HCT116 (cell line): ENCODE measurements at regions not wholly inside any gene's neighbourhood (a gene's known extent, or its start where the extent isn't known, plus 50 kb on each side); places are given as distances from the start of the nearest gene placed in this dataset.

Experiments used
- ATAC-seq: fragments of 200-7000 bp; cut with Tn5 transposase; 2 replicates; pipeline ENCODE4 v1.9.1; 2020; ENCODE audit warnings: mild to moderate bottlenecking, moderate library complexity
- BruUV-seq: library from RNA; stranded (reverse); fragments of 400-500 nt; replicated peaks from 2 replicates; lab custom pipeline; 2021; lab: Mats Ljungman, UMichigan
- CTCF ChIA-PET: fragments of 300-600 bp; sonication (Branson Sonifier 250); formaldehyde crosslinking; loops from one replicate; lab custom pipeline; 2021; ENCODE audit warnings: antibody characterized with exemption; lab: Charles Lee
- POLR2A ChIA-PET: fragments of 300-600, 350-600 bp; sonication (Branson Sonifier 250); formaldehyde crosslinking; loops from one replicate; lab custom pipeline; 2021; ENCODE audit warnings: antibody characterized with exemption; lab: Charles Lee
- RAD21 ChIA-PET, 2 experiments: fragments of 300-600 bp; sonication (Branson Sonifier 250); formaldehyde crosslinking; loops; one replicate each; lab custom pipeline; 2023; ENCODE audit warnings: low total read pairs in 2 of 2; ENCODE audit not compliant: uncharacterized antibody in 2 of 2, unreplicated experiment in 2 of 2, low non-redundant PET in 1 of 2; lab: Charles Lee
- DNase-seq: peaks from one replicate; pipeline ENCODE4 v3.0.0-alpha.2; 2010; ENCODE audit warnings: low read depth, low spot score
- H2AFZ ChIP-seq: fragments of 200-600 bp; shearing (Covaris generic), sonication (generic); 2 replicates; pipeline ENCODE4 v1.6.1; 2017; ENCODE audit warnings: low read depth, mixed run types, mixed read lengths, antibody characterized with exemption, low read length; ENCODE audit not compliant: poor library complexity, severe bottlenecking
- H3K27ac ChIP-seq: 2 replicates; pipeline ENCODE4 v1.5.1; 2012; ENCODE audit warnings: low read depth, low read length
- H3K27me3 ChIP-seq: fragments of 200-600 bp; sonication (generic); 2 replicates; pipeline ENCODE4 v1.6.1; 2016; ENCODE audit warnings: mixed run types, low read length, mixed read lengths; ENCODE audit not compliant: insufficient read depth
- H3K36me3 ChIP-seq, 2 experiments: fragments of 200-500 bp in 1 of 2; fragments of 200-600 bp in 1 of 2; sonication (Bioruptor generic) in 1 of 2; sonication (generic) in 1 of 2; 2 replicates each; pipeline versions ENCODE4 v1.5.1 to v1.6.1; 2014 to 2016; ENCODE audit warnings: low read length in 2 of 2, inconsistent platforms in 1 of 2, mixed read lengths in 1 of 2, mixed run types in 1 of 2; ENCODE audit not compliant: insufficient read depth in 2 of 2, control insufficient read depth in 1 of 2
- H3K4me1 ChIP-seq, 2 experiments: fragments of 200-600 bp in 1 of 2; sonication (generic) in 1 of 2; 2 replicates each; pipeline versions ENCODE4 v1.5.1 to v1.6.1; 2012 to 2017; ENCODE audit warnings: low read length in 2 of 2, inconsistent platforms in 1 of 2, mild to moderate bottlenecking in 1 of 2, mixed read lengths in 1 of 2, mixed run types in 1 of 2, moderate library complexity in 1 of 2; ENCODE audit not compliant: insufficient read depth in 2 of 2, control insufficient read depth in 1 of 2
- H3K4me2 ChIP-seq: fragments of 200-600 bp; sonication (generic); 2 replicates; pipeline ENCODE4 v1.6.1; 2017; ENCODE audit warnings: mixed run types, low read length, mixed read lengths
- H3K4me3 ChIP-seq, 2 experiments: fragments of 200-600 bp in 1 of 2; sonication (generic) in 1 of 2; replicated peaks in 1 of 2; 2 replicates each; pipeline ENCODE4 v1.5.1; 2011 to 2016; ENCODE audit warnings: low read length in 2 of 2, control low read depth in 1 of 2, low read depth in 1 of 2, mild to moderate bottlenecking in 1 of 2, mixed read lengths in 1 of 2, mixed run types in 1 of 2
- H3K79me2 ChIP-seq: fragments of 200-600 bp; sonication (generic); 2 replicates; pipeline ENCODE4 v1.6.1; 2017; ENCODE audit warnings: mild to moderate bottlenecking, mixed run types, low read length, moderate library complexity, mixed read lengths; ENCODE audit not compliant: insufficient read depth
- H3K9ac ChIP-seq: fragments of 200-600 bp; sonication (generic); 2 replicates; pipeline ENCODE4 v1.6.1; 2016; ENCODE audit warnings: low read length, mixed read lengths
- H3K9me2 ChIP-seq: fragments of 200-600 bp; sonication (generic), shearing (Covaris generic); 2 replicates; pipeline ENCODE4 v1.6.1; 2017; ENCODE audit warnings: mixed run types, mild to moderate bottlenecking, moderate library complexity; ENCODE audit not compliant: insufficient read depth
- H3K9me3 ChIP-seq, 2 experiments: fragments of 200-500 bp in 1 of 2; fragments of 200-600 bp in 1 of 2; sonication (Bioruptor generic) in 1 of 2; sonication (generic) in 1 of 2; 2 replicates each; pipeline ENCODE4 v1.6.1; 2014 to 2017; ENCODE audit warnings: low read length in 2 of 2, mixed read lengths in 2 of 2, inconsistent platforms in 1 of 2, low read depth in 1 of 2, mild to moderate bottlenecking in 1 of 2, mixed run types in 1 of 2, moderate library complexity in 1 of 2; ENCODE audit not compliant: control insufficient read depth in 1 of 2, insufficient read depth in 1 of 2
- H4K20me1 ChIP-seq: fragments of 200-600 bp; sonication (generic), shearing (Covaris generic); 2 replicates; pipeline ENCODE4 v1.6.1; 2017; ENCODE audit warnings: mixed run types, mild to moderate bottlenecking, moderate library complexity; ENCODE audit not compliant: insufficient read depth
- CBX3 ChIP-seq: IDR thresholded peaks from 2 replicates; pipeline ENCODE4 v1.6.1; 2012; ENCODE audit warnings: low read depth
- EGR1 ChIP-seq: IDR thresholded peaks from 2 replicates; pipeline ENCODE4 v1.6.1; 2012; ENCODE audit warnings: low read depth
- ELF1 ChIP-seq: IDR thresholded peaks from 2 replicates; pipeline ENCODE4 v1.6.1; 2012; ENCODE audit warnings: low read depth, borderline replicate concordance
- EZH2 ChIP-seq: fragments of 200-600 bp; sonication (generic); IDR thresholded peaks from 2 replicates; pipeline ENCODE4 v1.6.1; 2017; ENCODE audit warnings: antibody characterized with exemption, mixed run types
- EZH2phosphoT487 ChIP-seq: fragments of 200-600 bp; IDR thresholded peaks from 2 replicates; pipeline ENCODE4 v1.6.1; 2018; ENCODE audit warnings: antibody characterized with exemption, borderline replicate concordance
- FOSL1 ChIP-seq: IDR thresholded peaks from 2 replicates; pipeline ENCODE4 v1.6.1; 2012; ENCODE audit warnings: low read depth
- RAD21 ChIP-seq: IDR thresholded peaks from 2 replicates; pipeline ENCODE4 v1.6.1; 2012; ENCODE audit warnings: low read depth, mild to moderate bottlenecking
- SRF ChIP-seq: IDR thresholded peaks from 2 replicates; pipeline ENCODE4 v1.6.1; 2012; ENCODE audit warnings: low read depth
- TCF7L2 ChIP-seq: IDR thresholded peaks from 2 replicates; pipeline ENCODE4 v1.7.0; 2011; ENCODE audit warnings: borderline replicate concordance, inconsistent platforms; ENCODE audit not compliant: insufficient read depth, insufficient read length; ENCODE audit errors: extremely low read depth
- ZFX ChIP-seq: fragments of 450-650 bp; IDR thresholded peaks from 2 replicates; pipeline ENCODE4 v1.6.1; 2017
- intact Hi-C: fragments of 100-400 bp; cut with micrococcal nuclease; formaldehyde crosslinking; loops from 2 replicates; pipeline ENCODE4 v1.10.0; 2022
- TF ChIP-seq, protein P1 (sequence below): IDR thresholded peaks from 2 replicates; pipeline ENCODE4 v1.6.1; 2012
- TF ChIP-seq, protein P2 (sequence below): IDR thresholded peaks from 2 replicates; pipeline ENCODE4 v1.6.1; 2012
- TF ChIP-seq, protein P3 (sequence below): IDR thresholded peaks from 2 replicates; pipeline ENCODE4 v1.6.1; 2012; ENCODE audit warnings: low read depth

DNA sequence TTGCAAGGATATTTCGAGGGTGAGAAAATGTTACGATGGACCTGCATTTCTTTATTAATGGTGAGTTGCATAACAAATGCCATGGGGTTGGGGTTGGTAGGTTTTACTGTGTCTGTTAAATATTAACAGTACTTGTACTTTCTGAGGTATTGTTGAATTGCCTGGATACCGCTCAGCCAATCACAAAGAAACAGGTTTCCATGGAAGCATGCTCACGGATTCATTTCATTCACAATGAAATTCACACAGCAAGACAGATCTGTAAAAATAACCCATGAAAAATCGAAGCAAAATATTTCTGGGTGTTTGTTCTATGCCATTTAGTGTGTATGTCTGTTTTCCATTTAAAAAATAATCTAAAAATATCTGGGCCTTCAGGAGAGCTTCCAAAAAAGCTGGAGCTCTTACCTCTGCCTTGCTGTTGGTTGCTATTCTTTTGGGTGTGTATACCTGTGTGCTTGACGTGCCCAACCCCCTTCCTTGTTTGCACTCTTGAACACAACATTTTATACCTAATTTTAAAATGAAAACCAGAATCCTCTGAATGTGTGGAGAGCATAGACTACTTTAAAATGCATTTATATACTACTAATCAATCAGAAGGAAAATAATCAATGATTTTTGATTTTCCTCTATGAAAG lies 479.8 kb upstream of the TBL1XR1 start:
- H3K9ac ChIP-seq, result no peak overlapping the region
- H4K20me1 ChIP-seq, result no peaks in the 10 kb centered on the region
- ATAC-seq, result no peak
- no peaks in the 10 kb centered on the region for H3K27me3 ChIP-seq
- no peaks in the 10 kb centered on the region for H3K4me1 ChIP-seq
- no peaks in the 10 kb centered on the region for H3K79me2 ChIP-seq
- POLR2A ChIA-PET, result no interaction called here
- H3K9me2 ChIP-seq, result no peaks in the 10 kb centered on the region
- TF ChIP-seq RAD21, result no peak
- TF ChIP-seq ZFX, result no peak
- TF ChIP-seq SRF, result no peak
- TF ChIP-seq TCF7L2, result no peak
- TF ChIP-seq, protein P1, sequence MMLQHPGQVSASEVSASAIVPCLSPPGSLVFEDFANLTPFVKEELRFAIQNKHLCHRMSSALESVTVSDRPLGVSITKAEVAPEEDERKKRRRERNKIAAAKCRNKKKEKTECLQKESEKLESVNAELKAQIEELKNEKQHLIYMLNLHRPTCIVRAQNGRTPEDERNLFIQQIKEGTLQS, result no peak
- no peak for TF ChIP-seq CBX3
- TF ChIP-seq, protein P2, sequence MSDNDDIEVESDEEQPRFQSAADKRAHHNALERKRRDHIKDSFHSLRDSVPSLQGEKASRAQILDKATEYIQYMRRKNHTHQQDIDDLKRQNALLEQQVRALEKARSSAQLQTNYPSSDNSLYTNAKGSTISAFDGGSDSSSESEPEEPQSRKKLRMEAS, result no peak
- TF ChIP-seq EZH2phosphoT487, result no peak
- TF ChIP-seq EGR1, result no peak
- no peak for TF ChIP-seq FOSL1
- TF ChIP-seq EZH2, result no peak
- no peak for TF ChIP-seq ELF1
- TF ChIP-seq, protein P3, sequence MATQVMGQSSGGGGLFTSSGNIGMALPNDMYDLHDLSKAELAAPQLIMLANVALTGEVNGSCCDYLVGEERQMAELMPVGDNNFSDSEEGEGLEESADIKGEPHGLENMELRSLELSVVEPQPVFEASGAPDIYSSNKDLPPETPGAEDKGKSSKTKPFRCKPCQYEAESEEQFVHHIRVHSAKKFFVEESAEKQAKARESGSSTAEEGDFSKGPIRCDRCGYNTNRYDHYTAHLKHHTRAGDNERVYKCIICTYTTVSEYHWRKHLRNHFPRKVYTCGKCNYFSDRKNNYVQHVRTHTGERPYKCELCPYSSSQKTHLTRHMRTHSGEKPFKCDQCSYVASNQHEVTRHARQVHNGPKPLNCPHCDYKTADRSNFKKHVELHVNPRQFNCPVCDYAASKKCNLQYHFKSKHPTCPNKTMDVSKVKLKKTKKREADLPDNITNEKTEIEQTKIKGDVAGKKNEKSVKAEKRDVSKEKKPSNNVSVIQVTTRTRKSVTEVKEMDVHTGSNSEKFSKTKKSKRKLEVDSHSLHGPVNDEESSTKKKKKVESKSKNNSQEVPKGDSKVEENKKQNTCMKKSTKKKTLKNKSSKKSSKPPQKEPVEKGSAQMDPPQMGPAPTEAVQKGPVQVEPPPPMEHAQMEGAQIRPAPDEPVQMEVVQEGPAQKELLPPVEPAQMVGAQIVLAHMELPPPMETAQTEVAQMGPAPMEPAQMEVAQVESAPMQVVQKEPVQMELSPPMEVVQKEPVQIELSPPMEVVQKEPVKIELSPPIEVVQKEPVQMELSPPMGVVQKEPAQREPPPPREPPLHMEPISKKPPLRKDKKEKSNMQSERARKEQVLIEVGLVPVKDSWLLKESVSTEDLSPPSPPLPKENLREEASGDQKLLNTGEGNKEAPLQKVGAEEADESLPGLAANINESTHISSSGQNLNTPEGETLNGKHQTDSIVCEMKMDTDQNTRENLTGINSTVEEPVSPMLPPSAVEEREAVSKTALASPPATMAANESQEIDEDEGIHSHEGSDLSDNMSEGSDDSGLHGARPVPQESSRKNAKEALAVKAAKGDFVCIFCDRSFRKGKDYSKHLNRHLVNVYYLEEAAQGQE, result no peak
- no peak for DNase-seq
- no TSS peak for BruUV-seq
- H3K4me2 ChIP-seq, result no peak overlapping the region
- no peaks in the 10 kb centered on the region for H3K9me3 ChIP-seq
- intact Hi-C loops, result no loop called here
- H3K4me3 ChIP-seq, result no peak overlapping the region
- CTCF ChIA-PET, result no interaction called here
- H2AFZ ChIP-seq, result no peak overlapping the region
- RAD21 ChIA-PET, result no interaction called here
- no peak overlapping the region for H3K27ac ChIP-seq
- H3K36me3 ChIP-seq, result no peaks in the 10 kb centered on the region
